GM18861 (cell line): ENCODE measurements at regions not wholly inside any gene's neighbourhood (a gene's known extent, or its start where the extent isn't known, plus 50 kb on each side); places are given as distances from the start of the nearest gene placed in this dataset.
"Not testable (repeated sequence)": the region's sequence is repeated elsewhere in the genome, so short reads cannot be mapped to it uniquely, and the experiment has no call there.

ENCODE experiments used
- ATAC-seq: cut with Tn5 transposase; IDR thresholded peaks from one replicate; pipeline ENCODE4 v1.9.1; 2021; ENCODE audit not compliant: unreplicated experiment

DNA sequence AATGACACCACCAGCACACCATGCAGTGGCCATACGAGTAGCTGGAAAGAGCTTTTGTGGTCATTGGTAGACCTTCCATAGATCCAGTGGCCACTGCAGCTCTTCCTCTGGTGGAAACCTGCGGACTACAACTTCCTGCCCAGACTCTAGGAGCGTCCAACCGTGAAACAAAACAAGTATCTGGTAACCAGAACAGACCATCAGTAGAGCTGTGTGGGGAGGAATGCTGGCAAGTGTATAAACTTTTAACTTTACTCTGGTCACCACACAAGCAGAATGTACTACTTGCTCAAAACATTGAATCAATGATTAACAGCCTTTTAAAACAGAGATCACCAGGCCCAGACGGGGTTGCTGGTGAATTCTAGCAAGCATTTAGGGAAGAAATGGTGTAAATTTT is 154.7 kb upstream of the DGKB start:
- peak; percentile 76 for ATAC-seq

- ATAC-seq = not testable (repeated sequence)
These were observed 151.8 kb upstream of the DGKB start for GRCh38 chr7:15054304-15054703.

DNA sequence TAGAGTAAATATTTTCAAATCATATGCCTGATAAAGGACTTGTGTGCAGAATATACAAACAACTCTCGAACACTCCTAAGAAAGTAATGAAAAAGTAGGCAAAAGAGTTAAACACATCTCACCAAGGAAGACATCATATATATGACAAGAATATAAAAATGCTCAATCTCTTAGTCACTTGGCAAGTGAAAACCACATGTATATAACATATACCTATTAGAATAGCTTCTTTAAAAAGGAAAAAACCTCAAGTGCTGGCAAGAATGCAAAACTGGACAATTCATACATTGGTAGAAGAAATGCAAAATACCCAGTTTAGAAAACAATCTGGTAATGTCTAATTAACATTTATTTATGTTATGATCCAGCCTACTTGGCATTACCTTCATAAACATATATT is 146.6 kb upstream of the DGKB start:
- no peak for ATAC-seq

GRCh38 chr7:15046861-15047260 is 144.3 kb upstream of the DGKB start:
- no peak for ATAC-seq

DNA sequence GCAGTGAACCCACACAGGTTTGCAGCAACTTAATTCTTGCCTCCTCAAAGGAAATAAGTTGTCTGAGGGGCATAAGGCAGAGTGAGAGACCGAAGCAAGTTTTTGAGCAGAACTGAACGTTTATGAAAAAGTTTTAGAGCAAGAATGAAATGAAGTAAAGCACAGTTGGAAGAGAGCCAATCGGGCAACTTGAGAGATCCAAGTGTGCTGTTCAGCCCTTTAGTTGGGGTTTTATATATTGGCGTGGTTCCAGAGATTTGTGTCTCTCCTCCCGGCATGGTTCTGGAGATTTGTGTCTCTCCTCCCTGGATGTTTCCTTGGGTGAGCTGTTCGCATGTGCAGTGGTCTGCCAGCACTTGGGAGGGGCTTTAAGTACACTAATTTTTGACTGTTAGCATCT is 141.4 kb upstream of the DGKB start:
- ATAC-seq = no peak

GRCh38 chr7:15042285-15043065 is 139.9 kb upstream of the DGKB start:
- no peak for ATAC-seq

GRCh38 chr7:15041226-15041625 is 138.7 kb upstream of the DGKB start:
- ATAC-seq = no peak

GRCh38 chr7:15035814-15036213 is 133.3 kb upstream of the DGKB start:
- no peak for ATAC-seq

GRCh38 chr7:15033039-15033438 is 130.5 kb upstream of the DGKB start:
- no peak for ATAC-seq

DNA sequence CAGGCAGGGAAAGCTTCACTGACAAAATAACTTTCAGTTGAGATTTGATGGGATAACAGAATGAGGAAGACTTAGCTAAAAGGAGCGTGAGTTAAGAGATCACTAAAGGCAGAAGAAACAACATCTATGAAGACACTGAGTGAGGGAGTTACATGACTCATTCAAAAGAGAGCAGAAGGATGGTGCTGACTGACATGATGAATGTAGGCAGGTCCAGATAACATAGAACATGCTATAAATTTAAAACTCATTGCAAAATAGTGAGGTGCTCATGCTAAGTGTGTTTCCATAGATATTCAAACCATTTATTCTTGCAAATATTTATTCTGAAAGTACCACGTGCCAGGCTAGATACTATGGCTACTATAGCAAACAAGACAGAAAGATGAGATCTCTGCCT is 116.4 kb upstream of the DGKB start:
- ATAC-seq = no peak

DNA sequence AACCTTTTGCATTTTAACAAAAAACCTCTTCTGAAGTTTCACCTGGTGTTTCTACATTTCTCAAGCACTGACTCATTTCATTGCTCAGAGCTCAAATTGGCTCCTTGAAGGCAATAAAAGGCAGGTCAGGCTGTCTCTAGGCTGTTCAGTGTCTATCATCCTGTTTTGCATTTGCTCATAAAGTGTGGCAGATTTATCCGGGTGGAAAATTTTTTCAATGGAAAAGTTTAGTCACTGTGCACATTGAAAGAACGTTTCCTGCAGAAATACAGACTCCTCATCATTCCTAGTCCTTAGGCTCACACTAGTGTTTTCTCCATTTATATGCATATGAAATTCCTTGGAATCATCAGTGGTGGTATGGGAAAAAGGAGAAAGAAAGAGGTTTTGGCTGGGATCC is 114.2 kb upstream of the DGKB start:
- ATAC-seq = no peak

DNA sequence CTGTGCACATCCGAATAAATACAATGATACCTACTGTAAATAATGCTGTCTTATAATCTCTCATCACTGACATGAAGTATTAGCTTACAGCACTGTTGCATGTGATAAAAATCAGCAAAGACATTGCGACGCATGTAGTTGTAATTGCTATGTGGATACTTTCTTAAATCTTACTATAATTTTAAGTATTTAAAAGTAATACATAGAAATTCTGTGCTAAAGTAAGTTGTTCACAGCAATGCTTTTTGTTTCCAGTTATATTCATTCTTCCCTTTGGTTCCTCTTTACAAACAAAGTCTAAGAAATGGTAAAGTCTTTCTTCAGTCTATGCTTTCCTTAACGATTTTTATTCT is 113.7 kb upstream of the DGKB start:
- ATAC-seq = no peak

DNA sequence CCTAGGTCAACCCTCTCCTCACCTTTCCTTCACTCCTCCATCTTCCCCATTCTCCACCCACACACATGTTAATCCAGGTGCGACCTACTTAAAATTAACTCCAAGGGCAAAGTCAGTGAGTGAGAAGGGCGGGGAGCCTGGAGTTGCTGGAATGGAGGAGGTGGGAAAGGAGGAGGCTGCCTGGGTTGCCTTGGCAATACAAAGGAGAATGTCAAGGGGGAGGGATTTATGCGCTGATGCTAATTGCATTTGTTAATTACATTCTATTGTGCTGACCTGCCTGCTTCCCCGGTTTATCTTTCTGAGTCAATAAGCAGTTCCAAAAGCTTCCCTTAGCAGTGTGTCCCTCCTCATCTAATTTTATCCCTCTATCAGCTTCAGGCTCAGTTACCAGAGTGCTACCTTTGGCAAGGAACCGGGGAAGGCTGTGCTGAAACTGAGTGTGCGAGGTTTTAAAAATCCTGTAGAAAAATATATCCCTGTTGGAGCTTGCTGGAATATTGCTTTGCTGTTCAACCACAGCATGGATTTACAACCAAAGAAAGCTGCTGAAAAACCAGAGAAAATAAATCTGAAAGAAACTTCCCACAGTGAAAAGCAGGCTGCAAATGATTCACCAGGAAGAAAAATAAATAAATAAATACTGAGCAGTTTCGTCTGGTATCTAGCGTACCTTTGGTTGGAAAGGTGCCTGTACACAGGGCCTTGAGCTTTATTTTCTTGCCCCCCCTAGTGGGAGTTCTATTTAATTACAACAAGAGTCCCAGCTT is 113.2 kb upstream of the DGKB start:
- ATAC-seq = peak; percentile 97

- ATAC-seq = no peak
These were observed 109.6 kb upstream of the DGKB start for GRCh38 chr7:15012135-15012534.

DNA sequence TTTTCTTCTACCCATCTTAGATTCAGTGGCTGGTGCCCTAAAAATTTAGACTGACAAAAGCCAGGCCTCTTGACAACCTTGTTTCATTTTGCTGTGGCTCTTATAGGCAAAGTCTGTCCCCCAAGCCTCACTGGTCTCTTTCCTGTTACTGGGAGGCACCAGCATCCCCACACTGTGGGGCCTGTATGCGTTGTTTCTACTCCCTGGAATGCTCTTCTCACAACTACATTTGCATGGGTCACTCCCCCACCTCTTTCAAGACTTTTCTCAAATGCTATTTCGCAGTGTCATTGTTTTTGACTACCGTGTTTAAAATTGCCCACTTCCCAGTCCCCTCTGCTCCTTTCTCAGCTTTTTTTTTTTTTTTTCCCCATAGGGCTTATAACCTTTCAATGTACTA is 108.7 kb upstream of the DGKB start:
- no peak for ATAC-seq

- no peak for ATAC-seq
These were observed 105.0 kb upstream of the DGKB start for GRCh38 chr7:15007507-15007906.

GRCh38 chr7:15005672-15006071 is 103.1 kb upstream of the DGKB start:
- ATAC-seq = no peak

- ATAC-seq = no peak
These were observed 97.6 kb upstream of the DGKB start for GRCh38 chr7:15000157-15000556.

GRCh38 chr7:14999331-14999730 is 96.8 kb upstream of the DGKB start:
- ATAC-seq = no peak

GRCh38 chr7:14995774-14996173 is 93.2 kb upstream of the DGKB start:
- no peak for ATAC-seq

DNA sequence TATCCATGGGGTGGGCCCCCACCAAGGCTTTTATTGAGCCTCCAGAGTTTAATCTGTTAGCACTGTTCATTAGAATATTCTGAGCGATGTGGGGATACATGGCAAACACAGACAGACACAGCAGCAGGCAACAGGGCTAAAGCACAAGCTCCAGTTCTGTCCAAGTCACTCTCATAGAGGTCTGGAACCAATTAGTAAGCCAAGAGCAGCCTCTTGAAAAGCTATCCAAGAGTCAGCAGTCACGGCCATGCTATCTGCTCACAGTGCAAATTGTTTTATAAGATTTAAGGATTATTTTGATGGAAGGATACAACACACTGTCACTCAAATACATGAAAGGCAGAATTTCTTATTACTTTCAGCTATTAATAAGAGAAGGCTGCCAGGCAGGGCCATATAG is 86.4 kb upstream of the DGKB start:
- no peak for ATAC-seq

DNA sequence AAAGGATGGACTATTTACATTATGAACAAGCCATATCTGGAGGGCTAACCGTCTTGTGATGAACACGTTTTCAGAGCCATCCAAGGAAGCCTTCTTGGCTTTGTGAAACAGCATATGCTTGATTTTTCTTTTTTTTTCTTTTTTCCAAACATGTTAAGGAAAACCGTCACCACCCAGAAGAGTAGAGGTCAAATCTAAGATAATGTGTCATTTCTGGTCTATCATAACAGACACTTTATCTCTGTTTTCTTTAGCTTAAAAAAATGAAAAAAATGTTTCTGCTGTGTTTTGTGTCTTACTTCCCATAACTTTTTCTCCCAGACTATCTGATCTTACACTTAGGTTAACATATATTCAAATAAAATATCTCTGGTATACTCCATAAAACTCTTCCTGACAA is 76.1 kb upstream of the DGKB start:
- ATAC-seq = no peak

DNA sequence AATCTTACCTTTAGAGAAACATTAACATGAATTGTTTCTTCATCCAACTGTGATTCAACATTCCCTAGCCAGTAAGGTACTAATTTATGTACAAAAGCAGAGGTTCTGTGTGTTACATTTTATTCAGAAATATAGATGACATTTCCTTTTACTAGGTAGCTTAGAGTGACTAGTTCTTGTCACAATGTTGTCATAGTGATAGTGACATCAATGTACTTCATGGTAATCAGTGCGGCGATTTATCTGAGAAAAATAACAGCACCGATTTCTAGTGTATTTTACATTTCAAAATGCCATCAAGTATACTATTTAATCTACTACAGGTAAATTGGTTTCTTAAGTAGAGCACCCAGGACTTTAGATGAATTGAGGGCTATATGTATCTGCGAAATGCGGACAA is 72.1 kb upstream of the DGKB start:
- no peak for ATAC-seq
